Cardiac muscle cell (in vitro differentiated cells and primary cell): ENCODE measurements at regions not wholly inside any gene's neighbourhood (a gene's known extent, or its start where the extent isn't known, plus 50 kb on each side); places are given as distances from the start of the nearest gene placed in this dataset.
A peak's percentile ranks its signal among the peaks of the same experiment; 100 is the strongest.

ENCODE experiments used
- DNase-seq, 2 donors: peaks; one replicate each; pipeline versions ENCODE4 v3.0.0 to v3.0.0-alpha.2; 2010 to 2017; ENCODE audit warnings: low read depth in 1 of 2, low spot score in 1 of 2
- H3K27ac ChIP-seq: fragments of 200-600 bp; sonication (generic); 2 replicates; pipeline ENCODE4 v1.5.1; 2016
- H3K27me3 ChIP-seq: fragments of 200-600 bp; sonication (generic); 2 replicates; pipeline ENCODE4 v1.6.0; 2016; ENCODE audit warnings: control low read depth
- H3K36me3 ChIP-seq: fragments of 200-600 bp; sonication (generic); 2 replicates; pipeline ENCODE4 v1.5.1; 2016; ENCODE audit warnings: control low read depth
- H3K4me1 ChIP-seq: fragments of 200-600 bp; sonication (generic); 2 replicates; pipeline ENCODE4 v1.8.1; 2017; ENCODE audit warnings: low read depth, mild to moderate bottlenecking, mixed run types
- H3K4me3 ChIP-seq: fragments of 200-600 bp; sonication (generic); 2 replicates; pipeline ENCODE4 v1.5.1; 2016; ENCODE audit warnings: mild to moderate bottlenecking
- H3K9me3 ChIP-seq: fragments of 200-600 bp; sonication (generic); 2 replicates; pipeline ENCODE4 v1.5.1; 2017; ENCODE audit warnings: low read depth, mild to moderate bottlenecking, control low read depth
- CTCF ChIP-seq: IDR thresholded peaks from 2 replicates; pipeline ENCODE4 v1.5.1; 2012; ENCODE audit warnings: low read depth, mild to moderate bottlenecking, low read length

GRCh38 chr7:17668122-17668521 is 272.2 kb downstream of the SNX13 start:
- H3K27me3 ChIP-seq: no peaks in the 10 kb centered on the region
- H3K36me3 ChIP-seq: no peaks in the 10 kb centered on the region
- H3K4me3 ChIP-seq: no peak overlapping the region
- no peaks in the 10 kb centered on the region for H3K4me1 ChIP-seq
- DNase-seq: no peak
- no peaks in the 10 kb centered on the region for H3K9me3 ChIP-seq
- no peak overlapping the region for H3K27ac ChIP-seq
- no peak for TF ChIP-seq CTCF

GRCh38 chr7:17669204-17669603 is 271.1 kb downstream of the SNX13 start:
- Histone ChIP-seq H3K27ac (no peak overlapping the region), H3K27me3 (no peaks in the 10 kb centered on the region), H3K4me1 (no peaks in the 10 kb centered on the region), H3K4me3 (no peak overlapping the region), H3K36me3 (no peaks in the 10 kb centered on the region), H3K9me3 (no peaks in the 10 kb centered on the region)
- no peak for DNase-seq
- TF ChIP-seq CTCF: no peak

- no peaks in the 10 kb centered on the region for H3K9me3 ChIP-seq
- DNase-seq: peak in 1 of 2 donors; percentile 77
- H3K27ac ChIP-seq: no peak overlapping the region
- no peaks in the 10 kb centered on the region for H3K36me3 ChIP-seq
- no peak overlapping the region for H3K4me3 ChIP-seq
- no peaks in the 10 kb centered on the region for H3K27me3 ChIP-seq
- no peak for TF ChIP-seq CTCF
- H3K4me1 ChIP-seq: no peaks in the 10 kb centered on the region
Observed at GRCh38 chr7:17671956-17672355, 268.3 kb downstream of the SNX13 start.

GRCh38 chr7:17672783-17673182 is 267.5 kb downstream of the SNX13 start:
- Histone ChIP-seq H3K36me3 (no peaks in the 10 kb centered on the region), H3K4me3 (no peak overlapping the region), H3K27ac (no peak overlapping the region), H3K27me3 (no peaks in the 10 kb centered on the region), H3K9me3 (no peaks in the 10 kb centered on the region), H3K4me1 (no peaks in the 10 kb centered on the region)
- DNase-seq: no peak
- TF ChIP-seq CTCF: no peak

- Histone ChIP-seq H3K4me1 (peaks cover 4% of the 10 kb centered on the region), H3K4me3 (no peak overlapping the region), H3K9me3 (no peaks in the 10 kb centered on the region), H3K27ac (no peak overlapping the region), H3K27me3 (no peaks in the 10 kb centered on the region), H3K36me3 (no peaks in the 10 kb centered on the region)
- no peak for TF ChIP-seq CTCF
- DNase-seq: no peak
Observed at GRCh38 chr7:17674166-17674942, 265.9 kb downstream of the SNX13 start.
